CMK (cell line): ENCODE measurements at regions not wholly inside any gene's neighbourhood (a gene's known extent, or its start where the extent isn't known, plus 50 kb on each side); places are given as distances from the start of the nearest gene placed in this dataset.

Experiments
- DNase-seq: peaks from one replicate; pipeline ENCODE4 v3.0.0-alpha.2; 2010; ENCODE audit warnings: low read depth

DNA sequence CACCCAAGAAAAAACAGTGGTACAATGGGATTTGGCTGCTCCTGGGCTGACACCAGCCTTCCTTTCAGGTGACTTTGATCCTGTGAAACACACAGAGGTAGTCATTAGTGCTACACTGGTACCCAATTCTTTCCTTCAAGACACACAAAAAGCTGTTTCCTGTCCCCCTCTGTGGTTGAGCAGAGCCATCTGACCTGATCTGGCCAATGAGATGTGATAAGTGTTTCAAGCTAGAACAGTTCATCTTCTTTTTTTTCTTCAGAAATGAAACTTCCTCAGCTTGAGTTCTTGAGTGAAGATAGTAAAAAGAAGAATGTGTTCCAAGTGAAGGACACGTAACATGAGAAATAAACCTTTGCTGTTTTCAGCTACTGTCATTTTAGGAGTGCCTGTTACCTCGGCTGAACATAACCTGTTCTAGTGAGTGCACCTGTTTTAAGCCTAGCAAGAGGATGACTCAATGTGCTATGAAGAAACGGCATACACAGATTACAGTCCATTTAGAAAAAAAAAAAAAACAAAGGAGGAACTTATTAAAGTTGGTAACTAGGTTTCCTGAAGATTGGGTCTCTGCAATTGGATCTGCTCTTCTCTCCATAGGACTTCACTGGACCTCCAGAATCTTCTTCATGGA lies 287.8 kb downstream of the GAS1 start:
- DNase-seq = no peak

DNA sequence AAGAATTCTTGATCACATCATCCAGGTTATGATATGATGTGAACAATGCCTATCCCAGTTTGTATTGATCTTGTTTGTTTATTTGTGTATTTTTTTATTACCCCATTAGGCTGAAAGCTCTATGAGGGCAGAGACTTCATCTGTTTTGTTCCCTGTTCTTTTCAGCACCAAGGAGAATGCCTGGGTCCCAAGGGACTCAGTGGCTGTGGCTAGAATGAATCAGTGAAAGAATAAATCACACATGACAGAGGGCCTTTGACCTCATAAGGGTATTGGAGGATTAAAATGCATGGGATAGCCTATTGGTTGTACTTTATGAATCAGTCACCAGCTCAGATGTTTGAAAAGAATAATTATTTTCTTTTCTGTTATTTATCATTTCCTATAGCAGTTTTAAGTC lies 292.2 kb downstream of the GAS1 start:
- no peak for DNase-seq

DNA sequence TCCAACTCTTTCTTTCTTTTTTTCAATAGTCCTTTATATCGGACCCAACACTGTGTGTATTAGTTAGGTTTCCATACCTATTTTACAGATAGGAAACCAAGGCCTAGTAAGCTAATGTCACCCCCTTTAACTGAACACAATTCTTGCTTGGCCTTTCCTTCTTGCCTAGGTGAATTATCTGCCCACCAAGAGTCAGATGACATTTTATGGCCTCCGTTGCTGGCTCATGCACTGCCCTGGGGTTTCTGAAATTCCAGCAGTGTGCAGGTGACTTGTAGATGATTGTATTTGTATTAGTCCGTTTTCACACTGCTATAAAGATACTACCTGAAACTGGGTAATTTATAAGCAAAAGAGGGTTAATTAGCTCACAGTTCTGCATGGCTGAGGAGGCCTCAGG lies 293.8 kb downstream of the GAS1 start:
- DNase-seq = no peak

DNA sequence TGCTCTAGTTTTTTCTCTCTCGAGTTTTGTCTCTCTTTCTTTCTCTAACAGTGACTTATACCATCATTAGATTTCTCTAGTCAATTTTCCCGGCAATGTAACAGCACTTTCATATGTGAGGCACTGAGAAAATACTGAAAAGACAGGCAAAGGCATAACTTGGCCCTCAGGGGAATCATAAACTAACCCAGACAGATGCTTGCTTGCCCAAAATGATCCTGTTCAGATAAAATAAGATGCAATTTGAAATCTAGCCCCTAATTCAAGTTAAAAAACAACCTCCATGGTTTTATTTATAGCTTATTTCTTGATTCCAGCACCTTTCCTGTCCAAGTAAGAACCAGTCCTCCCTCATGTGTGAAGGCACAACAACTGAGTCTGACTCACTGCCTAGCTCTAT lies 294.6 kb downstream of the GAS1 start:
- no peak for DNase-seq

DNA sequence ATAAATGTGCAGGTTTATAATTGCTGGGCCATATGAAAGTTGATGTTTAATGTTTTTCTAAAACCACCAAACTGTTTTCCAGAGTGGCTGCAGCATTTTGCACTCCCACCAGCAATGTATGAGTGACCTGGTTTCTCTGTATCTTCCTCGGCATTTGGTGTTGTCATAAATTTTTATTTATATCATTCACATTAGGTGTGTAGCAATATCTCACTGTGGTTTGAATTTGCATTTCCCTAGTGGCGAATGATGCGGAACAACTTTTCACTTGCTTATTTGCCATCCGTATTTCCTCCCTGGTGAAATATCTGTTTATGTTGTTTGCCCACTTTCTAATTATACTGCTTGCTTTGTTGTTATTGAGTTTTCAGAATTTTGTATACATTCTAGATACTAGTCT lies 295.7 kb upstream of the TUT7 start:
- no peak for DNase-seq

DNA sequence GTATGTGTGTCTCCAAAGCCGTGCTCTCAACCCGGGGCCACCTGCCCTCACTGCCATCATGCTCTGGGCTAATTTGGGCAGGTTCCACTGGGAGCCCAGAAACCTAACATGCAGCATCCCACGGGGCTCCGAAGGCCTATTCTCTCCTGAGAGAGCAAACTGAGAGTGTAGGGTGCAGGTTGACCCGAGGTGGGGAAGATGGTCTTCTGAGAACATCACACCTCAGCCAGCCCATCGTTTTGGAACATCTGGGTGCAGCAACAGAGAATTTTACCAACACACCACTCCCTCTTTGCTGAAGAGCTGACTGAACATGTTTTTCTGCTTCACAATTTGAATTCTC lies 294.6 kb upstream of the TUT7 start:
- no peak for DNase-seq

DNA sequence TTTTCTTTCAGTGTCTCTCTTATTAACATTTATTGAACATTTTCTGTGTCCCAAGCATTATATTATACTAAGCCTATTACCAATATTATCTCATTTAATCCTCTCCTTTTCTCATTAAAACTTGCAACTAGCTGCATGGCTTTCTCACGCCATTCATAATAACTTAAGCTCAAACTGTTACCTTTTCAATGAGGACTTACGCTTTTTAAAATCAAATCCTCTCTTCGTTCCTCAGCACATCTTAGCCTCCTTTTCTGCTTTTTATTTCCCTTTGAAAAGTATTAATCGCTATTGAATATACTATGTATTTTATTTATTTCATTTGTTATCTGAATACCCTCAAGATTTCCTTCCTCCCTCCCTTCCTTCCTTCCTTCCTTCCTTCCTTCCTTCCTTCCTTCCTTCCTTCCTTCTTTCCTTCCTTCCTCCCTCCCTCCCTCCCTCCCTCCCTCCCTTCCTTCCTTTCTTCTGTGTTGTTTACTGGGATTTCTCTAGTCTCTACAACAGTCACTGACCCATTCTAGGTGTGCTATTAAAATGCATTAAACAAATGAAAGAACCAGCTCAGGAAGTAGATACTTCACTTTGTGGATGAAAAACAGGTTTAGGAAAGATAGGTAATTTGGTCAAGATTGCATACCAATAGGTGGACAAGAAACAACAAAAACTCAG lies 294.1 kb upstream of the TUT7 start:
- DNase-seq = no peak

DNA sequence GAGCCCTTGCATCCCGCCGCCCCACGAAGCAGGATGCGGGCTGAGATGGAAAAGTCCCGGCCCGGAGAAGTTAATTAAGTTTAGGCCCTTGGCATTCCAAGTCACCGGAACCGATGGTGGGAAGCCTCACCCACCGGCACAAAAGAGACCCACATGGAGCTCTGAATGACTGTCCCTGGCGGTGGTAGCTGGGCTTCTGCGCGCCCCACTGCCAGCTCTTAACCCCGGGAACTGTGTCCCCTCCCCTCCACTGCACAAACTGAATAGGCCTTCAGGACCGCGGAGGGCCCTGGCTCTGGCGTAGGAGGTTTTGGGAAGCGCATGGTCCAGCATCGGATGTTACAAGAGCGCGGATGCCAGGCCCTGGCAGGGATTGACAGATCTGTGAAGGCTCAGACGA lies 291.1 kb upstream of the TUT7 start:
- DNase-seq = no peak

DNA sequence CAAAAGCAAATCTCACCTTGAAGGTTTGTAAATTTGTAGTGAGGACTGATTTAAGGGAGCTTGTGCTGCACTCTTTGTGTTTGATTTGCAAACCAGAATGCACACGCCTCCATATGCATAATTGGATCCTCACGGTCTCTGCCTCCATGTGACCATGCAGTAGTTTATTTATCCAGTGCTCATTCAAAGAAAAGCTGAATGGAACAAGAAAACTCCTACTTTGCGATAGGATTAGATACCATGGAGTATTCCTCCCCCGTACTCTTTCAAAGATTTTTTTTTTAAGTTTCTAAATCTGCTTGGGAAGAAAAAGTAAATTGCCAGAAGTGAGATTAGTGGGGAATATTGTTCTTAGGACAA lies 290.4 kb upstream of the TUT7 start:
- no peak for DNase-seq

DNA sequence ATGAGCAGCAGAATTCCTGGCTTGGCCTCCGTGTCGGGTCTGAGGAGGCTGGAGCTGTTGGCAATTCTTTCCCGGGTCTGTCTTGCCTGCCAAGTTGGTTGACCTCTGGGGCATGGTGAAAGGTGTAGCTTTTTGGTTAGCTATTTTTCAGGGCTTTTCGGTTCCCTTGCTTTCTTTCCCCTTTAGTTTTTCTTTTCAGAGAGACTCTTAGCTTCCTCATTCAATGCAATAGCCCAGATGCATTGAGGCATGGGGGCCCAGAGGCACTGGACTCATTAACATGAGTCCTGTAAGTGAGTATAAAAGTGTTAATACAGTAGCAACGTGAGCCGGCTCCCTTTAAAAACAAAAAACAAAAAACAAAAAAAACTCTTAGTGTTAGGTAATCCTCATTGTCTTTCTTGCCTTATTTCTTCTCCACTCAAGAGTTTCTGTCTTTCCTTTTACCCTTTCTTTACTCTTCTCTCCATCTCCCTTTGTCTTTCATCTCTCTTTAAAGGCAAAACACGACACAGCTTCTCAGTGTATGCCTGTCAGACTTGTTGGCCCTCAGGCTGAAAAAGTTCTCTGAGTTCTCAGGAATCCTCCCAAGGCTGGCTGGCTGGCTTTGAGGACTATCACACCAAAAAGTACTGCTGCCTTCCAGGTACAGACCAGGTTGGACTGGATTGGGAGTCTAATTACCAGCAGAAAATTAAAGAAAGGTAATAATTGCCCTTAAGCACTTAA lies 289.9 kb upstream of the TUT7 start:
- DNase-seq = no peak

DNA sequence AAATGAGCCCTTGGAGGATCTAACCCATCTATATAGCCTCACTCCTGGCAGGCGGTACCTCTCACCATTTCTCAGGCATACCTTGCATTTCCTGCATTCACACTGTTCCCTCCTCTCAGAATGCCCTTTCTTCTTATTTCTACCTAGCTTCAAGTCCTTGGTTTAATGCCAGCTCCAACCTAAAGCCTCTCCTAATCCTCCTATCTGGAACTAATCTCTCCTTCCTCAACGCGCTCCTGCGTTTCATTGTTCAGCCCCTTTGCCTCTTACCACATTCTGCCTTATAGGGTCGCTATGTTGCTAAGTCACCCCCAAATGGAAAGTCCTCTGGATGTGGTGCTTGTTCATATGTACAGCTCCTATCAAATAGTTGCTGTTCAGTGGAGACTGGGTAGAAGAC lies 288.5 kb upstream of the TUT7 start:
- no peak for DNase-seq

DNA sequence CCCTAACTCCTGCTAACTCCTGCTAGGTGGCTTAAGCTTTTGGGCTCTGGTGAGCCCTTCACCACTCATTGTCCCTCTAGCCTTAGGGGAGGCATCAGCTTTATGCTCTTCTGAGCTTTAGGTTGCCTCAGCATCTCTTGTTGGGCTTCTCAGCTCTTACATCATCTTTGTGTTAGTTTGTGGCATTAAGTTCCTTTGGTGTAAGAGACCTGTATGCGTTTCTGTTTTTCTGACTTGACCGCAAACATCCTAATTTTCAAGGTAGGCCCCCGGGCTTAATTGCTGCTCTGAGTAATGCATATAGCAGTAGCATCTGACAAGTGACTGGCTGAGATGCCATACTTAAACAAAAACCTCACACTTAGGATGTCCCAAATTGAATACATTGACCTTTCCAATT lies 287.8 kb upstream of the TUT7 start:
- DNase-seq = no peak

DNA sequence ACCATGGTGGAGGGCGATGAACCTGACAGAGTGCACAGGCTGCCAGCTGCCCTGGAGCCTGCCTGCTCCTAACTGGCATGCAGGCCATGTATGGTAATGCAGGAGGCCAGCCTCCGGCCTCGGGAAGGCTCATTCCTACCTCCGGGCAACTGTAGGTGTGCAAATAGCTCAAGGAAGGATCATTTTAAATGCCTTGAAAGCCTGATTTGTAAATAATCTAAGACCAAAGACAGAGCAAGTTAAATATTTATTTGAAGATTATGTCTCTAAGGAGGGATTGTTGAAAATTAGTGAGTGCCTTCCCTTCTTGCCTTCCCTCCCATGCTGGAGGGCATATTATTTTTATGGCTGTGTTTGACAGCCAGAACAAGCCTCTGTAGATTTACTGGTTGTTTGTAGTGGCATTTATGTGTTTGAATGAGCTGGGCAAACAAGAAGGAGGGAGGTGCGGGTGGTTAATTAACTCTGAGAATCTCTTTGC lies 285.7 kb upstream of the TUT7 start:
- DNase-seq = no peak

DNA sequence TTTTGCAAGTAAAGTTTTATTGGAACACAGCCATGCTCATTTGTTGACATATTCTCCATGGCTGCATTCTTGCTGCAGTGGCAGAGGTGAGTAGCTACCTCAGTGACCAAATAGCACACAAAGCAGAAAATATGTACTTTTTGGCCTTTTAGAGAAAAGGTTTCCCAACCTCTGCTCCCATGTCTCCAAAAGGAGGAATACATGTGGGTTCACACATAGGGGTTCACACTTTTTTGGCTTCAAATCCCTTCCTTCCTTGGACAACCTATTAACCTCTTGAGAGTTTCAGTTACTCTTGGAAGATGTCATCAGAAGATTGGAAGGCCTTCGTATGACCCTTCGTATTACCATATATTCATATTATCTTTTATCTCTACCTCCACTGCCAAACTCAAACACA lies 285.1 kb upstream of the TUT7 start:
- no peak for DNase-seq

DNA sequence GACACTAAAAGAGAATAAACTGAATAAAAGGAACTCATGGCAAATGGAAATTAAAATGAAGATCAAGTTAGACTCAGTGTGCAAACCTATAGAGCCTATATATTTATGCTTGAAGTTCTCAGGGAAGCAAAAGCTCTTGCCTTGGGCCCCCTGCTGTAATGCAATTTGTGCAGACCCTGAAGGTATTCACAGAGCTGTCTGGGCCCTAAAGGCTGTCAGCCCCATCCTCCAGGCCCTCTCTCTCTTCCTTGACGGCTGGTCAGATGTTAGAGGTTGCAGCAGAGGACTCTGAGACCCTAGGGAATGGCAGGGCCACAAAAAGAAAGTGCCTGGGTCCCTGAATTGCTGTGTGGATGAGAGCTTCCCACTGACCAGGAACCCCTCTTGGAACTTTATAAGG lies 283.9 kb upstream of the TUT7 start:
- no peak for DNase-seq

DNA sequence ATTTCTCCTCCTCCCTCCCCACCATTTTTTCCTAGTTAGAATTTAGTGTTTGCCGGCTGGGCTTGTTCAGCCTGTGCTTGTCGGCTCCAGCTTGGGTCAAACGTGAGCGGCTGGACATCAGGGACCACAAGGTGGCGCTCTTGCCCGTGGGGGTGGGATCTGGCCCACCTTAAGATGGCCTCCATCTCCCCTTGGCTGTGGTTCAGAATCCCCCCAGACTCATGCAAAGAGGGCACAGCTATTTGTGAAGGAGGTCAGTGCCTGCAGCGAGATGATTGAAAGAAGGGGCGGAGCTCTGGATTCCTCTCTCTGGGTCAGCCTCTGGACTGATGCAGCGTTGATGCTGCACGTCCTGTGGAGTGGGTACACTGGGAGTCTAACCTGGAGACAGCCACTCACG lies 283.3 kb upstream of the TUT7 start:
- no peak for DNase-seq

DNA sequence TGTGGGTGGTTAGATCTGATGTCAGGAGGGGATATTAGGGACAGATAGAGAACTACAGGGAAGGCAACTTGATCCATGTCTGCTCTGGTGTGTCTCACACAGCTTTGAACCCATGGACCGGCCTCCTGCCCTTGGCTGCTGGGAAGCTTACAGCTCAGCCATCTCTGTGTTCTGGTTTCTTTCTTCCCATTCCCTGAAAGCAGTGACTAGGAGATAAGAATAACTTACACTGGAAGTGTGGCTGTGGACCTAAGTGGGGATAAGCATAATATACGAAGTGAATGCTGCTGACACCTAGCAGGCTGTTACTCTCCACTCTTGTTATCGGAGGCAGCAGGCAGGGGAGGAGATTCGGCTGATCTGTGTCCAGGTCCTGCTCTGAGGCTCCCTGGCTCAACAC lies 282.3 kb upstream of the TUT7 start:
- DNase-seq = no peak

DNA sequence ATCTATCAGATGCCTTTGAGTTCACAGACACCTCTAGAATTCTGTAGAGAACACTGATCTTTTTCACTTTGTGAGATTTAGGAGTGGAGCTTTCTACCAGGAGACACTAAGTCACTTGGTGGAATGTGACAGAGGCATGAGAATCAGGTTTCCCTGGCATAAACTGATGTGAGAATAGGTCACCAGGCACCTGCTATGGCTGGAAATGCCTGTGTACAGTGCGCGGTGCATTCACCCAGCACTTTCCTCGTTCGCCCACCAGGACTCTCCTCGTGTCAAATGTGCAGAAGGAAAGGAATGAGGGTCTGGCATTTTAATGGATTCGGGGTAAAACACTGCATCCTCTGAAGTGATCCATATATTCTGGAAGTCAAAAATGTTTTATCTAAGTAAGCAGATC lies 281.8 kb upstream of the TUT7 start:
- no peak for DNase-seq

DNA sequence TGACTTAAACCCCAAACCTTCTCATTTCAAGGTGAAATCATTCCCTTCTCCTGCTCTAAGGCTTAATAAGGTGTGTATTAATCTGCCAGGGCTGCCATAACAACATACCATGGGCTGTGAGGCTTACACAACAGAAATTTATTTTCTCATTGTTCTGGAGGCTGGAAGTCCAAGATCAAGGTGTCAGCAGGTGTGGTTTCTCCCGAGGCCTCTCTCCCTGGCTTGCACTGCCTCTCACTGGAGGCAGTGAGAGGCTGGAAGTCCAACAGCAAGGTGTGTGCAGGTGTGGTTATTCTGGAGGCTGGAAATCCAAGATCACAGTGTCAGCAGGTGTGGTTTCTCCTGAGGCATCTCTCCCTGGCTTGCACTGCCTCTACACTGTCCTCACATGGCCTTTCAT lies 280.3 kb upstream of the TUT7 start:
- no peak for DNase-seq

DNA sequence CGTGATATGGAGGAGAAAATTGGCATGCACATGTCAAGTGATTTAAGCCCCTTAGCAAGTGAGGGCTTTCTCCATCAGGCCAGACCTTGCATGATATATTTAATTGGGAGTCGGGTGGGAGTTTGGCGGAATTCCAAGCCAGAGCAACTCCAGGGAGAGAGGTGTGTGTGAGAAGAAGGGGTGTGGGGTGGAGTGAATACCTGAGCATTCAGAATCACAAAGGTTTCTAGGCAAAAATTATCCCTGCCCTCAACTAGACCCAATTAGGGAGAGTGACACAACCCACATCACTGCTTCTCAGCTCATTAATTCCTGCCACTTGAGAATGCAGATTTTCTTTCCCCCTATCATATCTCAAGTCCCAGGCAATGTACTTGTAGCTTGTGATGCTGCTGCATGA lies 279.7 kb upstream of the TUT7 start:
- DNase-seq = no peak

DNA sequence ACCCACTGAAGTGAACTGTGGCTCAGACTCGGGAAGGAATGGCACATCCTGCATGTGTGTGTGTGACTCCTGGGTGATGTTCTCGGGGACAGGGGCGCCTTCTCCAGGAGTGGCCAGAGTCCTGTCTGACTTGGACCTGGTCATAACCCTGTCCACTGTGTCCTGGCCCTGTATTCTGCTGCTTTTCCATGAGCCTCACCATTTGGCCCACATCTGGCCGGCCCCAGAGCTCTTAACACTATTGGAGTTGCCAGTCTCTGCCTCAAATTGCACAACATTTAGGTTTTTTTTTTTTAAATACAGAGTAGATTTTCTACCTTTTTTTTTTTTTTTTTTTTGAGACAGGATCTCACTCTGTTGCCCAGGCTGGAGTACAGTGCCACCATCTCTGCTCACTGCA lies 278.3 kb upstream of the TUT7 start:
- DNase-seq = no peak

DNA sequence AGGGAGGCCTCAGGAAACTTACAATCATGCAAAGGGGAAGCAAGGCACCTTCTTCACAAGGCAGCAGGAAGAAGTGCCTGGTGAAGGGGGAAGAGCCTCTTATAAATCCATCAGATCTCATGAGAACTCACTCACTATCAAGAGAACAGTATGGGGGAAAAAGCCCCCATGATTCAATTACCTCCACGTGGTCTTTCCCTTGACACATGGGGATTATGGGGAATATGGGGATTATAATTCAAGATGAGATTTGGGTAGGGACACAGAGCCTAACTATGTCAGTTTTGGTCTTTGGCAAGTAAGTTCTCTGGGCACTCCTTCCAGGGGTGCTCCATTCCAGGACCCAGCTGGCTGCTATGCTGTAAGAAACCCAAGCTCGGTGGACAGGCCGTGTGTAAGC lies 275.3 kb upstream of the TUT7 start:
- no peak for DNase-seq

DNA sequence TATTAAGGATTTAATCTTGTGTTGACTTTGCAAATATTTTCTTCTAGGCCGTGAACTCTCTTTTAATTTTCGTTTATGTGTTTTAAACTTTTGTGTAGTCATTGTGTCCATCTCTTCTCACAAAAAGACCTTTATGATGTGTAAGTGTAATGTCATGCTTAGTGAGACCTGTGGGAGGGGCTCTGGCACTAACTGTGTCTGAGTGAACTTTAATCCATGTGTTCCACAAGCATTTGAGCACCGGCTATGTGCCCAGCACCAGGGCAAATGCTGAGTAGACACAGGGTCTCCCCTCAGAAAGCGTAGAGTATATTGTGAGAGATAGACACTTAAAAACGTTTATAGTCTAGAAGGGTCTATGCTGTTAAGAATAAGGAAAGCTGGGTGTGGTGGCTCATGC lies 272.6 kb upstream of the TUT7 start:
- DNase-seq = no peak

DNA sequence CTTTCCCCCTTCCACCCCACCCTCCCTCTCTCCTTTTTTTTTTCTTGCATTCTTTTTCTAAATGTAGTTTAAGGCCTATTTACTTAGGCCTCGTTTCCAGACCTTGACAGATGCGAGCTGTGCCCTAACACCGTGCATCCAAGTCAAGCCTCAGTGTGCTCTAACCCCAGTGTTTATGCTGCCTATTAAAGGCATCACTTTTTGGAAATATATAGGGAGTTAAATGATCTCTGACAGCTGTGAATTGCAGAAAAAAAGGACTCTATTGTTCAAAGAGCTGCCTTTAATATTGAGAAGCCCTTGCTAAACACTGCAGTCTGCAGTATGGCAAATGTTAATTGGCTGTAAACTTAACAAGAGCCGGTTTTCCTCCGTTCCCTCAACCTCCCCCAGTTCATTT lies 270.4 kb upstream of the TUT7 start:
- DNase-seq = no peak
